SJCRH30 (cell line): ENCODE measurements at regions not wholly inside any gene's neighbourhood (a gene's known extent, or its start where the extent isn't known, plus 50 kb on each side); places are given as distances from the start of the nearest gene placed in this dataset.

Experiments
- DNase-seq, 2 experiments: peaks; one replicate each; pipeline ENCODE4 v3.0.0-alpha.2; 2015 to 2020
- H3K27ac ChIP-seq: fragments of 250-450 bp; sonication (Bioruptor Pico); 2 replicates; pipeline ENCODE4 v1.5.1; 2020; ENCODE audit warnings: mild to moderate bottlenecking, moderate library complexity
- H3K27me3 ChIP-seq: fragments of 250-450 bp; sonication (Bioruptor Pico); 2 replicates; pipeline ENCODE4 v1.5.1; 2020; ENCODE audit warnings: mild to moderate bottlenecking, moderate library complexity
- H3K36me3 ChIP-seq: fragments of 250-450 bp; sonication (Bioruptor Pico); 2 replicates; pipeline ENCODE4 v1.5.1; 2020; ENCODE audit warnings: mild to moderate bottlenecking, moderate library complexity
- H3K4me1 ChIP-seq: fragments of 250-450 bp; sonication (Bioruptor Pico); 2 replicates; pipeline ENCODE4 v1.5.1; 2020; ENCODE audit warnings: mild to moderate bottlenecking, moderate library complexity
- H3K4me3 ChIP-seq: fragments of 250-450 bp; sonication (Bioruptor Pico); 2 replicates; pipeline ENCODE4 v1.5.1; 2020; ENCODE audit warnings: mild to moderate bottlenecking, moderate library complexity
- H3K9me3 ChIP-seq: fragments of 250-450 bp; sonication (Bioruptor Pico); replicated peaks from 2 replicates; pipeline ENCODE4 v1.5.1; 2020; ENCODE audit warnings: mild to moderate bottlenecking, moderate library complexity

DNA sequence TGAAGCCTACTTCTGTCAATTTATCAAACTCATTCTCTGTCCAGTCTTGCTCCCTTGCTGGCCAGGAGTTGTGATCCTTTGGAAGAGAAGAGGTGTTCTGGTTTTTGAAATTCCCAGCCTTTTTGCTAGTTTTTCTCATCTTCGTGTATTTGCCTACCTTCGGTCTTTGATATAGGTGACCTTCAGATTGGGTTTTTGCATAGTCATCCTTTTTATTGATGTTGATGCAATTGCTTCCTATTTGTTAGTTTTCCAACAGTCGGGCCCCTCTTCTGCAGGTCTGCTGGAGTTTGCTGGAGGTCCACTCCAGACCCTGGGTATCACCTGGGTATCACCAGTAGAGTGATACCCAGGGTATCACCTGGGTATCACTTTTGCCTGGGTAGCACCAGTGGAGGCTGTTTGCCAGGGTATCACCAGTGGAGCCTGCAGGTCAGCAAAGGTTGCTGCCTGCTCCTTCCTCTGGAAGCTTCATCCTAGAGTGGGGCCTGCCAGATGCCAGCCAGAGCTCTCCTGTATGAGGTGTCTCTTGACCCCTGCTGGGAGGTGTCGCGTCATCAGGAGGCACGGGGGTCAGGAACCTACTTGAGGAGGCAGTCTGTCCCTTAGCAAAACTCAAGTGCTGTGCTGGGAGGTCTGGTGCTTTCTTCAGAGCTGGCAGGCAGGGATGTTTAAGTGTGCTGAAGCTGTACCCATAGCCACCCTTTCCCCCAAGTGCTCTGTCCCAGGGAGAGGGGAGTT lies 684.2 kb downstream of the PCDH18 start:
- Histone ChIP-seq H3K9me3 (no peaks in the 10 kb centered on the region), H3K4me1 (no peaks in the 10 kb centered on the region), H3K36me3 (no peaks in the 10 kb centered on the region), H3K4me3 (no peak overlapping the region), H3K27me3 (no peaks in the 10 kb centered on the region), H3K27ac (no peak overlapping the region)
- no peak for DNase-seq

DNA sequence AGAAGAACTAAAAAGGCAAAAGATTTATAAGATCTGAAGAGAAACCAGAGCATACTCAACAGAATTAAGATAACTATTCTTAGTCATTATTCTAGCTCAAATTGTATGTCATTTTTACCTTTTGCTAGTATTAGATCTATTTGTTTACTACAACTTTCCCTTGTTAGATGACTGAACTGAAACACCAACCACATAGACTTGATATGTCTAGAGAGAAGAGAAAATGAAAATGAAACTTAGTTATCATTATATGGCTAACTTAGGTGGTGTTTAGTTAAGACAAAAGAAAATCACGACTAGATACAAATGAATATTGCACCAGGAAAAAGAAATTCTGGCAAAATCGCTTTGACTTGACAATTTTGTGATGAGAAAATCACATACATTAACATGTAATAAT lies 690.8 kb downstream of the PCDH18 start:
- Histone ChIP-seq H3K9me3 (no peaks in the 10 kb centered on the region), H3K27me3 (no peaks in the 10 kb centered on the region), H3K27ac (no peak overlapping the region), H3K4me3 (no peak overlapping the region), H3K4me1 (no peaks in the 10 kb centered on the region), H3K36me3 (no peaks in the 10 kb centered on the region)
- DNase-seq = no peak

DNA sequence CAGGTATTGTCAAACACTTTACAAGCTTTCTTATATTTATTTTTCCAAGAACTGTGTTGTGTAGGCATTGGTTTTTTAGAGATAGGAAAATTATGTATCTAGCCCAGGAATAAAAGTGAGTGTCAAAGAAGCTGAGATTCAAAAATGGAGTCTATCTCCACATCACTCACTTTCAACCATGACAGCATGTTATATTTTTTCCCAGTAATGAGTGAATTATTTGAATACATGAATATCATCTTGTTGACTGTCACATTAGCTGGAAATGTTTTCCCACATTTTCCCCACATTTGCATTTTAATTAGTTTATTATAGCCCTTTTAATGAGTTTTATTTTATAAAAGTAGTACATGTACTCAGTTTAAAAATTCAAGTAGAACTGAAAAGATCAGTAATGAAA lies 693.7 kb downstream of the PCDH18 start:
- Histone ChIP-seq H3K9me3 (no peaks in the 10 kb centered on the region), H3K27me3 (no peaks in the 10 kb centered on the region), H3K36me3 (no peaks in the 10 kb centered on the region), H3K4me1 (no peaks in the 10 kb centered on the region), H3K27ac (no peak overlapping the region), H3K4me3 (no peak overlapping the region)
- DNase-seq = no peak

DNA sequence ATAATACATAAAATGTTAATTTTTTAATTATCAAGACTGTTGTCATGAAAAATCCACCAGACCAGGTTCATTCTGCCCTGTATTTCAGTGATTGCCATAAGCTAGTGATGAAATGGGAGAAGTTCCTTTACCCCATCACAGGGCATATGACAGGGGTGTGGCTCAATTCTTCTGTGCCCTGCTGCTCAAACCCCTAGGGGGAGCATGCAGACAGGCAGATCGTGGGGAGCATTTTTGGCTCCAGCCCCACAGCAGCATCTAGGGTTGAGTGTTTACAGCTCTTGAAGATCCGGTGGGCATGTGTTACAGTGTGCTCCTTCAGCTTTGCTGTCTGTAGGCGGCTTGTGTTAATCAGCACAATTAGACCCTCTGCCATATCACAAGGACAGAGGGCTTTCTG lies 700.7 kb downstream of the PCDH18 start:
- Histone ChIP-seq H3K4me3 (no peak overlapping the region), H3K27me3 (no peaks in the 10 kb centered on the region), H3K4me1 (no peaks in the 10 kb centered on the region), H3K9me3 (no peaks in the 10 kb centered on the region), H3K36me3 (no peaks in the 10 kb centered on the region), H3K27ac (no peak overlapping the region)
- peak; percentile 13 to 21 for DNase-seq

DNA sequence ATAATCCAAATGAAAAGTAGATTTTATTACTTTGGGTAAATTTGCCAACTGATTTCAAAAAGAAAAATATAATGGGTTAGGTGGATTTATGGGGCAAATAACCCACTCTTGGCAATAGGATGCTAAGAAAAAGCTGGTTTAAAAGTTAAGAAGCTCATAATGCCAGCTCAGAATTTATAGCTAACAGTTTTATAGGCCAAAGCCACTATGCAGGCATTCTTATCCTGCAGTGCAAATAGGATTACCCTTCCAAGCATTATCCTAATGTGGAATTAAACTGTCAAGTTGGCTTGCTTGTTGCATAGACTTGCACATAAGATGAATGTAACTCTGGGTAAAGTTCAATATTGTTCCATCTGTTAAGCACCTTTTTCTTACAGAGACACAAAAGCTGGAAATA lies 703.0 kb downstream of the PCDH18 start:
- Histone ChIP-seq H3K27me3 (no peaks in the 10 kb centered on the region), H3K9me3 (no peaks in the 10 kb centered on the region), H3K36me3 (no peaks in the 10 kb centered on the region), H3K4me3 (no peak overlapping the region), H3K4me1 (no peaks in the 10 kb centered on the region), H3K27ac (no peak overlapping the region)
- no peak for DNase-seq

DNA sequence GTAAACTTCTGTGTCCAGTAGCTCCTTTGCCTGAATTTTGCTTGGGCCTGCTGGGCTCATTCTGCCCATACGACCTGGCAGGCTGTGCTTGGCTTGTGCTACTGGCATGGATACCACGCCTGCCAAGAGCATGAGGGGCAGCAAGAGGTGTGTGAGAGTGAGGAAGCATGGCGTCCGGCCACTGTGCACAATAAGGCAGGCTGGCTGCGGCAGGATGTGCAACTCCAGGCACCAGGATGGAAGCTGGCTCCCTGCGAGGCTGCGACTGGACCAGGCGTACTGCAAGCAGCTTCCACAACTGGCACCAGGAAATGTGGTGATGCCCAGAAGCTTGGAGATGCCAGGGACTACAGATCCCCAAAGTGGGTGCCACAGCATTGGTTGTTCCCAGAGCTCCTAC lies 709.3 kb downstream of the PCDH18 start:
- H3K27ac ChIP-seq = no peak overlapping the region
- no peaks in the 10 kb centered on the region for H3K36me3 ChIP-seq
- no peaks in the 10 kb centered on the region for H3K4me1 ChIP-seq
- no peaks in the 10 kb centered on the region for H3K27me3 ChIP-seq
- H3K9me3 ChIP-seq = no peaks in the 10 kb centered on the region
- no peak overlapping the region for H3K4me3 ChIP-seq
- DNase-seq = no peak

DNA sequence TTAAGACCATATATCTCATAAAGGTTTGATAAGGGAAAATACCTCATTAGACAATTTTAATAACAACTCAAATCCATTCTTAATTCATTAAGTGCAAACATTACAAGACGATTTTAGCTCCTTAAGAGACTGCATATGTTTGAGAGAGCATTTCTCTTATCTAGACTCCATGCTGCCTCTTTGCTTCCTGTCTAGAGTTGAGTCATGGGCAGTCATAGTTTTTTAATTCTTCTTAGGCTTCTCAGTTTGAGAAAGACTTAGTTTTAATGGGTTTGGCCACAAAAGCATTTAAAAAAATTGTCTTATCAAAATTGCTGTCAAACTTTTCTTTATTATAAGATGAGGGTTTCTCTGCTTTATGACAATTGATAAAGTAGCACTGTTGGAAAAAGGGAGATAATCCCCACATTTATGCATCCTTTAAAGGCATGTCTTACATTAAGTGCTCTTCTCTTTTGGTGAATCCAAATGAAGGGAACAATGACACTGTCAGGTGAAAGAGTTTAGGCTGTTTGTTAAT lies 713.4 kb downstream of the PCDH18 start:
- Histone ChIP-seq H3K9me3 (no peaks in the 10 kb centered on the region), H3K4me1 (no peaks in the 10 kb centered on the region), H3K36me3 (no peaks in the 10 kb centered on the region), H3K27me3 (no peaks in the 10 kb centered on the region), H3K27ac (no peak overlapping the region), H3K4me3 (no peak overlapping the region)
- no peak for DNase-seq

DNA sequence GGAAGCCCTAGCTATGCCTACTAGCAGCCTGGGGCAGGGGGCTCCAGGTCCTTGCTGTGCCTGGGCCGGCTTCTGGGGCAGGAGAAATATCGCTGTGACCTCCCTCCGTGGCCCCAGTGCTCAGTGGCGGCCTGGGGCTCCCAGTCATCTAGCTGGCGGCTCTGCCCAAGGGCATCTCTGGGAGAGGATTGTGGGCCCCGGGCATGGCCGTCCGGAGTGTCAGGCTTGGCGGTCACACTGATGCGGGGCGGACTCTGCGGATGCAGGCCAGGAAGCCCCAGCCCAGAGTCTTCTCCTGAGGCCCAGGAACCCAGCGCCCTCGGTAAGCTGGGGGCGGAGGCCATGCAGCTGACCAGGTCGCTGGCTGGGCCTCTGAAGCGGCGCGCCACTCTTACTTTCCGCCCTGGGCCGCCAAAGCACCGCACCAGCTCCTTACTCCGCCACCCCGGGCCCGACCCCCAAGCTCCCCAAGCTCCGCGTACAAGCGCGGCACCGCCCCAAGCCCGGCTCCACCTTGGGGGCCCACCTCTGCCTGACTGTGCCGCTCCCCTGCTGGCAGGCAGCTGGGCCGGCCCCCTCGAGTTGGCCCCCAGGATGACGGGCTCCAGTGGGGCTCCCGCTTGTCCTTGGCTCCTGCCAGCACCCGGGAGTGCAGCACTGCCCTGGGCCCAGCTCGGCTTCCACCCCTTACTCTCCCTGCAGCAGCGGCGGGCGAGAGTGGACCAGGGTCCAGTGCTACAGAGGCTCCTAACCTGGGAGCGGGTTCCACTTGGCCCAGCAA lies 720.0 kb downstream of the PCDH18 start:
- H3K9me3 ChIP-seq = no peaks in the 10 kb centered on the region
- H3K4me3 ChIP-seq = no peak overlapping the region
- no peak for DNase-seq
- no peak overlapping the region for H3K27ac ChIP-seq
- no peaks in the 10 kb centered on the region for H3K4me1 ChIP-seq
- no peaks in the 10 kb centered on the region for H3K27me3 ChIP-seq
- no peaks in the 10 kb centered on the region for H3K36me3 ChIP-seq

DNA sequence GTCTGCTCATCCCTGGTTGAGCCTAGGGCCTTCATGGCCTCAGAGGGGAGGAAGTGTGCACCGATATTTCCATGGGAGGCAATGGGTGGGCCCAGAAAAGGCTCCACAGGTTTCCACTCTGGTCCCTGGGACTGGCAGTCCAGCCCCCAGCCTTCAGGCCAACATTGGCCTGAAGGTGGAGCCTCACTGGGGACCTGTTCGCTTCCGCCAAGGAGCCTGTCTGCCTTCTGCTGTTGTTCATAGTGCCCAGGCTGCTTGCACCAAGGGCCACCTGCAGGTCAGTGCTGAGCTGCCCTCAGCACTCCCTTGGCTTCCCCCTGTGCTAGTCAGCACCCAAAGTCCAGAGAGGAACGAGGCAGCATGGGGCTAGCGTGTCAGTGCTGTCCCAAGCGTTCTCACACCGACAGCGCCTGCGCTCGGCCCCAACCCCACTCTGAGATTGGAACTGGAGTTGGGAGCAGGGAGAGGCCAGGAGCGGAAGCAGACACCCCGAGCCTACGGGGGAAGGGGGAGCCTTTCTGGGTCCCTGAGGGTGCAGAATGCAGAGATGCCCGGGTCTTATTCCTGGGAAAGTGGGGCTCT lies 720.7 kb downstream of the PCDH18 start:
- Histone ChIP-seq H3K27ac (no peak overlapping the region), H3K4me3 (no peak overlapping the region), H3K9me3 (no peaks in the 10 kb centered on the region), H3K36me3 (no peaks in the 10 kb centered on the region), H3K4me1 (no peaks in the 10 kb centered on the region), H3K27me3 (no peaks in the 10 kb centered on the region)
- DNase-seq = no peak

DNA sequence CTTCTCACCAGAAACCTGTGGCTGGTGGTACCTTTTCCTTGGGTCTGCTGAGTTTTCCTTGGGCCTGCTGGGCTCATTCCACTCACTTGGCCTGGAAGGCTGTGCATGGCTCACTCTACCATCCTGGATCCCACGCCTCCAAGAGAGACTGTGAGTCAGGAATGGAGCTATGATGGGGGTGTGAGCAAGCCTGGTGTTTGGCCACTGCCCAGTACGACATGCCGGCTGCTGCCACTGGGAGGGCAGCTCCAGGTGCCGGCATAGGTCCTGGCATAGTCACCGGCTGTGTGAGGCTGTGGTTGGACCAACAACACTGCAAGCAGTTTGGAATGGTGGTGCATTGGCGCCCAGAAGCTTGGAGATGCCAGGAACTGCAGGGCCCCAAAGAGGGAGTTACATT lies 721.7 kb downstream of the PCDH18 start:
- H3K9me3 ChIP-seq = no peaks in the 10 kb centered on the region
- H3K4me1 ChIP-seq = no peaks in the 10 kb centered on the region
- H3K4me3 ChIP-seq = no peak overlapping the region
- no peaks in the 10 kb centered on the region for H3K36me3 ChIP-seq
- H3K27ac ChIP-seq = no peak overlapping the region
- H3K27me3 ChIP-seq = no peaks in the 10 kb centered on the region
- DNase-seq = no peak

DNA sequence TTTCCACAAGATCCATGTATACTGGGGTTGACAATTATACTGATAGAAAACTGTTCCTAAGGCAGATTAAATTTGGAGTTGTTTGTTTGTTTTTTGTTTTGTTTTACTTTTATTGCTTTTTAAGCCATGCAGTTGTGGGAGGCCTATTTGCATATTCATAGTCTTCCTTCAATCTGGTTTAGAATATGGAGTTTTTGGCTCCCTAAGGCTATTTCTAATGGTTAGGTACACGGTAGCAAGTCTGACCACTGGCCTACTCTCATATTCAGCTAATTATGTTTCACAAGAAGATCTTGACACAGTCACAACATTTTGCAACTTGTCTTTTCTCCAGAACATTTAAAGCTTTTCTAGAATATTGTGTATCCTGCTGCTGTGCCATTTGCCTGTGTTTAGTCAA lies 725.5 kb downstream of the PCDH18 start:
- DNase-seq = no peak

DNA sequence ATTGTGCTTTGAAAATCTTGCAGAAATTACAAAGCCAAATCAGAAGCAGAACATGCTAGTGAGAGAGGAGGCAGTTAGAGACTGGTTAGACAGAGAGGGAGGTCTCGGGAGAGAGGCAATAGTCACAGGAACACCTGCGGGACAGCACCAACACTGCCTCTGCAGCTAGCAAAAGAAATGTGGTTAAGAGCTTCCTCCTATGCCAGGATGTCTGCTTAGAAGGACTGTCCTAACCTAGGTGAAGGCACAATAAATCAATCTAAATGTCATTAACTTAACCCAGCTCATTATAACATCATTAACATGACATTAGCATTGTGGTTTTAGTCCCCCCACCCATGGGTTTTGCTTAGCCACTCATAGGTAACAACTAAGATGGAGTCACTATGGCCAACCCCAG lies 726.7 kb downstream of the PCDH18 start:
- Histone ChIP-seq H3K4me3 (no peak overlapping the region), H3K27ac (no peak overlapping the region), H3K4me1 (no peaks in the 10 kb centered on the region), H3K36me3 (no peaks in the 10 kb centered on the region), H3K27me3 (no peaks in the 10 kb centered on the region), H3K9me3 (no peaks in the 10 kb centered on the region)
- no peak for DNase-seq

More for the DNA sequence above, 725.5 kb downstream of the PCDH18 start:
- Histone ChIP-seq H3K4me1 (no peaks in the 10 kb centered on the region), H3K36me3 (no peaks in the 10 kb centered on the region), H3K4me3 (no peak overlapping the region), H3K27me3 (no peaks in the 10 kb centered on the region), H3K9me3 (no peaks in the 10 kb centered on the region), H3K27ac (no peak overlapping the region)

DNA sequence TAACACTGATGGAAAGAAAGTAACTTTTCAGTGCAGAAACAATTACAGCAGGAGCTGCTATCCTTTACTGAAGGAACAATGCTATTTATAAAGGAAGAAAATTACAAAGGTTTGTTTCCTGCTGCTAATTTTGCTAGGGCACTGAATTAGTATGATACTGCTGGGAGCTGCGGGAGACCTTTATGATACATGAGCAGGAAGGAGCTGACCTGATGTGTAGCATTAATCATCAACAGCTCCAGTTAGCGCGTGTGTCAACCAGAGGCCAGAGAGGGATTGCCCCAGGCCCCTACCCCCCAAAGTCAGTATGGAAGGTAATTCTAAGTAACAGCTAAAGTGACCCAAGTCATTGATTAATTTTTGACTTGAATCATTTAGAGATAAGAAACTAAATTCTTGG lies 728.9 kb downstream of the PCDH18 start:
- Histone ChIP-seq H3K4me3 (no peak overlapping the region), H3K4me1 (no peaks in the 10 kb centered on the region), H3K9me3 (no peaks in the 10 kb centered on the region), H3K36me3 (no peaks in the 10 kb centered on the region), H3K27ac (no peak overlapping the region), H3K27me3 (no peaks in the 10 kb centered on the region)
- DNase-seq = no peak

DNA sequence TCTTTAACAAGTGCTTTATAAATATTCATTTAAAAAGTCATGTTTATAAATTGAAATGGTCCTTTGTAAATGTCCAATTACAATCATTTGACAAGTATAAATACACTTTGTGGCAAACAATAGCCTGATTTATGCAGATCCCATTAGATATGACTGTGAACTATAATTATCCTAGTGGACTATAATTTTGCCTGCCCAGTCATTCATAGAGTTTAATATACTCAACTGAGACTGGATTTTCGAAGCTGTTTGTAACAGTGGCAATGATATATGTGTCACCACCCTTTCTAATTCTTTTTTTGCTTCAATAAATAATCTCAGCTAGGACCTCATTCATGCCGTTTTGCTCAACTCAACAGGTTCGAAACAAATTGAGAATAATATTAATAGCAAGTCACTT lies 732.0 kb downstream of the PCDH18 start:
- Histone ChIP-seq H3K4me1 (no peaks in the 10 kb centered on the region), H3K27me3 (no peaks in the 10 kb centered on the region), H3K9me3 (no peaks in the 10 kb centered on the region), H3K4me3 (no peak overlapping the region), H3K27ac (no peak overlapping the region), H3K36me3 (no peaks in the 10 kb centered on the region)
- DNase-seq = no peak

DNA sequence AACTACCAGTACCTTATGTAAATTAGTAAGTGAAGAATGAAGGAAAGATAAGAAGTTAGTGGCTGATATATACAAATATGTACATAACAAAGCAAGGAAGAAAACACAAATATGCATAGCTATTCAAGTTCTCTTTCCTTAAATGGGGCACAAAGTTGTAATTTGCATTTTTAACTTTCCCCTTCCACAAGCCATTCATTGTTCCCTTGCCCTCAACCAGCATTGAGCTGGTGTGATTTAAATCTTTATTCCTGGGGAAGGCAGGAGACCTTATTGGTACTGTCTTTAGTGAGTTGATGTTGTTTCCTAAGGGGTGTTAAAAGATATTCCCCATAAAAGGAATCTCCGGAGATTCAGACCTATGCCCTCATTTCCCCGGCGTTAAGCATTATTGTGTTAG lies 735.3 kb downstream of the PCDH18 start:
- Histone ChIP-seq H3K9me3 (no peaks in the 10 kb centered on the region), H3K4me3 (no peak overlapping the region), H3K27me3 (no peaks in the 10 kb centered on the region), H3K4me1 (no peaks in the 10 kb centered on the region), H3K27ac (no peak overlapping the region), H3K36me3 (no peaks in the 10 kb centered on the region)
- no peak for DNase-seq
